WTC11 (cell line): ENCODE measurements at regions not wholly inside any gene's neighbourhood (a gene's known extent, or its start where the extent isn't known, plus 50 kb on each side); places are given as distances from the start of the nearest gene placed in this dataset.

Experiments used
- CTCF ChIP-seq: fragments of 200-600 bp; IDR thresholded peaks from 2 replicates; pipeline ENCODE4 v1.8.0; 2022; ENCODE audit warnings: antibody characterized with exemption
- EMX1 ChIP-seq: fragments of 250-450 bp; sonication (Bioruptor Pico); IDR thresholded peaks from 2 replicates; pipeline ENCODE4 v1.8.0; 2021; ENCODE audit warnings: mild to moderate bottlenecking
- MAX ChIP-seq: sonication (generic); formaldehyde crosslinking; IDR thresholded peaks from 2 replicates; pipeline ENCODE4 v1.8.0; 2022; ENCODE audit warnings: mild to moderate bottlenecking, missing genetic modification reagents
- ZBTB43 ChIP-seq: sonication (generic); formaldehyde crosslinking; IDR thresholded peaks from 2 replicates; pipeline ENCODE4 v1.8.1; 2023; ENCODE audit warnings: mild to moderate bottlenecking, missing genetic modification reagents
- ZNF121 ChIP-seq: sonication (generic); formaldehyde crosslinking; IDR thresholded peaks from 2 replicates; pipeline ENCODE4 v1.8.0; 2023; ENCODE audit warnings: missing genetic modification reagents
- ZNF138 ChIP-seq: sonication (generic); formaldehyde crosslinking; conservative IDR thresholded peaks from 2 replicates; pipeline ENCODE4 v1.8.1; 2022; ENCODE audit warnings: mild to moderate bottlenecking, moderate library complexity, missing genetic modification reagents

GRCh38 chr18:8962192-8962779 lies 140.2 kb upstream of the NDUFV2 start:
- TF ChIP-seq CTCF (no peak), MAX (CRISPR knock-in tag) (no peak), ZNF138 (no peak), ZBTB43 (CRISPR knock-in tag) (no peak), EMX1 (no peak), ZNF121 (CRISPR knock-in tag) (no peak)
